ENCODE measurements at regions not wholly inside any gene's neighbourhood (a gene's known extent, or its start where the extent isn't known, plus 50 kb on each side); places are given as distances from the start of the nearest gene placed in this dataset.
"Not testable (repeated sequence)": the region's sequence is repeated elsewhere in the genome, so short reads cannot be mapped to it uniquely, and the experiment has no call there.

- WGBS, 2 experiments (ENCODE audit: insufficient coverage in 1 of 2, insufficient read length in 1 of 2), result 86 to 98% methylated on average over 1 to 2 of the region's 2 CpGs
- no peaks in the 10 kb centered on the region for H3K9me3 ChIP-seq (ENCODE audit: control insufficient read depth, low read length)
- H3K4me3 ChIP-seq (ENCODE audit: low read length), result no peak overlapping the region
- H3K4me1 ChIP-seq (ENCODE audit: control insufficient read depth, insufficient read depth, low read length), result no peaks in the 10 kb centered on the region
- H3K27ac ChIP-seq (ENCODE audit: low read depth, low read length), result no peak overlapping the region
- TF ChIP-seq CTCF (conservative IDR thresholded peaks at IDR 0.05), result no peak
- Mint-ChIP-seq H3K36me3 (ENCODE audit: low read depth) (no peaks in the 10 kb centered on the region), H3K4me3 (no peak overlapping the region), H3K4me1 (no peaks in the 10 kb centered on the region), H3K27ac (no peak overlapping the region), H3K27me3 (ENCODE audit: insufficient read depth) (no peaks in the 10 kb centered on the region), H3K9me3 (no peaks in the 10 kb centered on the region)
- H3K27me3 ChIP-seq (ENCODE audit: control insufficient read depth, insufficient read depth, low read length, poor library complexity, severe bottlenecking), result no peaks in the 10 kb centered on the region
- H3K9ac ChIP-seq (ENCODE audit: extremely low read depth, low read length, poor library complexity, severe bottlenecking), result no peak overlapping the region
- H3K36me3 ChIP-seq (ENCODE audit: control insufficient read depth, insufficient read depth, low read length), result no peaks in the 10 kb centered on the region
- DNase-seq, result no peak
Measured at GRCh38 chr6:103715269-103715668, 1144.5 kb downstream of the HACE1 start.

- not testable (repeated sequence) for DNase-seq; H3K4me3 ChIP-seq (ENCODE audit: low read length); H3K27ac Mint-ChIP-seq; H3K27me3 ChIP-seq (ENCODE audit: control insufficient read depth, insufficient read depth, low read length, poor library complexity, severe bottlenecking); H3K4me1 ChIP-seq (ENCODE audit: control insufficient read depth, insufficient read depth, low read length); H3K36me3 ChIP-seq (ENCODE audit: control insufficient read depth, insufficient read depth, low read length); H3K9me3 ChIP-seq (ENCODE audit: control insufficient read depth, low read length); H3K9me3 Mint-ChIP-seq; H3K27ac ChIP-seq (ENCODE audit: low read depth, low read length); H3K36me3 Mint-ChIP-seq (ENCODE audit: low read depth); H3K4me3 Mint-ChIP-seq; H3K9ac ChIP-seq (ENCODE audit: extremely low read depth, low read length, poor library complexity, severe bottlenecking); H3K27me3 Mint-ChIP-seq (ENCODE audit: insufficient read depth); H3K4me1 Mint-ChIP-seq
- WGBS, 2 experiments (ENCODE audit: insufficient coverage in 1 of 2, insufficient read length in 1 of 2), result 93 to 100% methylated on average over 1 to 14 of the region's 15 CpGs
Measured at GRCh38 chr6:103709236-103709635, 1150.5 kb downstream of the HACE1 start.

GRCh38 chr6:103707596-103708325 lies 1152.0 kb downstream of the HACE1 start:
- no peak for TF ChIP-seq CTCF (conservative IDR thresholded peaks at IDR 0.05)
- no peaks in the 10 kb centered on the region for H3K36me3 Mint-ChIP-seq (ENCODE audit: low read depth)
- 90 to 91% methylated on average over 2 to 3 of the region's 3 CpGs for WGBS, 2 experiments (ENCODE audit: insufficient coverage in 1 of 2, insufficient read length in 1 of 2)

GRCh38 chr6:103699769-103700168 lies 1160.0 kb downstream of the HACE1 start:
- Histone ChIP-seq H3K4me1 (ENCODE audit: control insufficient read depth, insufficient read depth, low read length) (no peaks in the 10 kb centered on the region), H3K9me3 (ENCODE audit: control insufficient read depth, low read length) (no peaks in the 10 kb centered on the region), H3K9ac (ENCODE audit: extremely low read depth, low read length, poor library complexity, severe bottlenecking) (no peak overlapping the region), H3K27ac (ENCODE audit: low read depth, low read length) (no peak overlapping the region), H3K4me3 (ENCODE audit: low read length) (no peak overlapping the region), H3K36me3 (ENCODE audit: control insufficient read depth, insufficient read depth, low read length) (no peaks in the 10 kb centered on the region), H3K27me3 (ENCODE audit: control insufficient read depth, insufficient read depth, low read length, poor library complexity, severe bottlenecking) (no peaks in the 10 kb centered on the region)
- no peaks in the 10 kb centered on the region for H3K4me1 Mint-ChIP-seq
- H3K27ac Mint-ChIP-seq, result no peak overlapping the region
- no peaks in the 10 kb centered on the region for H3K9me3 Mint-ChIP-seq
- no peak for DNase-seq
- no peaks in the 10 kb centered on the region for H3K36me3 Mint-ChIP-seq (ENCODE audit: low read depth)
- TF ChIP-seq CTCF (conservative IDR thresholded peaks at IDR 0.05), result no peak
- no peak overlapping the region for H3K4me3 Mint-ChIP-seq
- no peaks in the 10 kb centered on the region for H3K27me3 Mint-ChIP-seq (ENCODE audit: insufficient read depth)
- 74% methylated on average over 1 of the region's 1 CpG; no CpG with 5 or more reads in 1 of the 2 experiments for WGBS, 2 experiments (ENCODE audit: insufficient coverage in 1 of 2, insufficient read length in 1 of 2)

More at GRCh38 chr6:103707596-103708325, 1152.0 kb downstream of the HACE1 start:
- H3K27me3 ChIP-seq (ENCODE audit: control insufficient read depth, insufficient read depth, low read length, poor library complexity, severe bottlenecking), result no peaks in the 10 kb centered on the region
- H3K27ac ChIP-seq (ENCODE audit: low read depth, low read length), result no peak overlapping the region
- no peak overlapping the region for H3K4me3 Mint-ChIP-seq
- H3K27me3 Mint-ChIP-seq (ENCODE audit: insufficient read depth), result no peaks in the 10 kb centered on the region
- H3K4me3 ChIP-seq (ENCODE audit: low read length), result no peak overlapping the region
- no peaks in the 10 kb centered on the region for H3K4me1 ChIP-seq (ENCODE audit: control insufficient read depth, insufficient read depth, low read length)
- DNase-seq, result no peak
- no peak overlapping the region for H3K27ac Mint-ChIP-seq
- H3K36me3 ChIP-seq (ENCODE audit: control insufficient read depth, insufficient read depth, low read length), result no peaks in the 10 kb centered on the region
- H3K9me3 ChIP-seq (ENCODE audit: control insufficient read depth, low read length), result no peaks in the 10 kb centered on the region
- H3K9me3 Mint-ChIP-seq, result no peaks in the 10 kb centered on the region
- H3K4me1 Mint-ChIP-seq, result no peaks in the 10 kb centered on the region
- no peak overlapping the region for H3K9ac ChIP-seq (ENCODE audit: extremely low read depth, low read length, poor library complexity, severe bottlenecking)
